ENCODE measurements at regions not wholly inside any gene's neighbourhood (a gene's known extent, or its start where the extent isn't known, plus 50 kb on each side); places are given as distances from the start of the nearest gene placed in this dataset.
A peak's percentile ranks its signal among the peaks of the same experiment; 100 is the strongest.

DNA sequence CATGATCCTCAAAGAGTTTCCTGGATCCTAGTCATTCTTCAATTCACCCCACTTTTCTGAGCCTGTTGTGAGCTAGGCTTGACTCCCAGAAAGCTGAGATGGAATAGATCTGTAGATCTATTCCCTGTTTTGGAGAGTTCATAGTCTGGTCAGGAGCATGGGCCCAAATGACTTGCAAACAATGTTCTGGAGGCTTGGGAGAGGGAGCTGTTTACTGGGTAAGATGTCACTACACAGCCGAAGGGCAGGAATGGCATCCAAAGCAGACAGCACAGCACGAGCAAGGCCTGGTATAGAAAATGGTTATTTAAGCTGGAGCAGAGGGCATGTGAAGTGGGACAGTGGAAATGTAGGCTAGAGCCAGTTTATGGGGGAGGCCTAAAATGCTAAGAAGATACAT is 152.5 kb upstream of the ALDH1B1 start (continued):
- TF ChIP-seq REST (IDR thresholded peaks at IDR 0.05) = no peak
- TF ChIP-seq RXRA (IDR thresholded peaks at IDR 0.05) = no peak

DNA sequence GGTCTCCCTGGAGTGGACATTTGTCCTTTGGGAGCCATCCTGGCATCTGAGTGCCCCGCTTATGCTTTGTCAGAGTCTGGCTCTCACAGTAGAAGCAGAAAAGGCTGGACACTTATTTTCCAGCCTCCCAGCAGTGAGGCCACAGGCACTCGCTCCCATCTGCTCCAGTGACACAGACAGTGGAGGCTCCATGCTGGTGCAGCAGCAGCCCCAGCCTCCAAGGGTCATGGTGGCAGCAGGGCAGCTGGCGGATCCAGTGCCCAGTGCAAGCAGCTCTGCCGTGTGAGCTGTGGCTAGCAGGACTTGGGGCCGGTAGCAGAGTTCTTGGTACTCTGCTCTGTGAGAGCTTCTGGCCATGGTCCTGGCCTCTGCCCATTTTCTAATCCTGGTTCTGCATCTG is 157.3 kb upstream of the ALDH1B1 start:
- WGBS = 88% methylated on average over 5 of the region's 5 CpGs

More for the DNA sequence above, 157.3 kb upstream of the ALDH1B1 start:
- Histone ChIP-seq H3K36me3 (ENCODE audit: control insufficient read depth in 4 of 4, insufficient read depth in 3 of 4, low read depth in 1 of 4, low read length in 3 of 4) (no peaks in the 10 kb centered on the region), H3K27ac (ENCODE audit: low read depth in 1 of 2, low read length in 2 of 2) (no peak overlapping the region), H3K27me3 (ENCODE audit: control insufficient read depth in 4 of 4, insufficient read depth in 4 of 4, low read length in 3 of 4) (no peaks in the 10 kb centered on the region), H3K4me3 (ENCODE audit: low read depth in 1 of 3, low read length in 3 of 3) (no peak overlapping the region), H3K4me1 (ENCODE audit: control insufficient read depth in 4 of 4, insufficient read depth in 4 of 4, low read length in 3 of 4) (no peaks in the 10 kb centered on the region), H3K9ac (ENCODE audit: low read depth in 1 of 2, low read length in 2 of 2) (no peak overlapping the region), H3K9me3 (ENCODE audit: control insufficient read depth in 4 of 4, low read length in 3 of 4) (no peaks in the 10 kb centered on the region)
- DNase-seq (ENCODE audit: low spot score) = peak; percentile 9
- TF ChIP-seq MAX (IDR thresholded peaks at IDR 0.05) (no peak), JUND (IDR thresholded peaks at IDR 0.05) (no peak), ATF3 (IDR thresholded peaks at IDR 0.05) (no peak), CTCF (IDR thresholded peaks at IDR 0.05; ENCODE audit: low read depth, low read length, missing input control) (no peak), RAD21 (IDR thresholded peaks at IDR 0.05) (no peak), ZBTB33 (IDR thresholded peaks at IDR 0.05) (no peak), SP1 (IDR thresholded peaks at IDR 0.05) (no peak), HNF4A (conservative IDR thresholded peaks at IDR 0.05) (no peak), TAF1 (conservative IDR thresholded peaks at IDR 0.05) (no peak), RXRA (IDR thresholded peaks at IDR 0.05) (no peak), NR2F2 (IDR thresholded peaks at IDR 0.05) (no peak), YY1 (IDR thresholded peaks at IDR 0.05) (no peak), EGR1 (IDR thresholded peaks at IDR 0.05; ENCODE audit: low read depth in 2 of 2) (no peak), GABPA (IDR thresholded peaks at IDR 0.05 in 1 of 2, conservative IDR thresholded peaks at IDR 0.05 in 1 of 2) (no peak), FOXA1 (IDR thresholded peaks at IDR 0.05) (no peak), REST (IDR thresholded peaks at IDR 0.05) (no peak), FOXA2 (IDR thresholded peaks at IDR 0.05) (no peak), HNF4G (IDR thresholded peaks at IDR 0.05) (no peak)

Measured in liver (tissue), 8 donors.